CD4-positive, alpha-beta T cell (primary cell): ENCODE measurements at regions not wholly inside any gene's neighbourhood (a gene's known extent, or its start where the extent isn't known, plus 50 kb on each side); places are given as distances from the start of the nearest gene placed in this dataset.
"Not testable (repeated sequence)": the region's sequence is repeated elsewhere in the genome, so short reads cannot be mapped to it uniquely, and the experiment has no call there.

ENCODE experiments used
- ATAC-seq: fragments of 200-7000 bp; cut with Tn5 transposase; one replicate; pipeline ENCODE4 v1.10.0; 2022; ENCODE audit warnings: mild to moderate bottlenecking; ENCODE audit not compliant: poor library complexity
- CTCF ChIA-PET: fragments of 350-600 bp; sonication (Branson Sonifier 250); formaldehyde crosslinking; loops from one replicate; lab custom pipeline; 2021; ENCODE audit warnings: antibody characterized with exemption, inconsistent platforms; lab: Charles Lee
- POLR2A ChIA-PET: fragments of 350-600 bp; sonication (Branson Sonifier 250); formaldehyde crosslinking; loops from one replicate; lab custom pipeline; 2021; ENCODE audit warnings: antibody characterized with exemption, inconsistent platforms; lab: Charles Lee
- DNase-seq, 14 experiments: peaks; one replicate each; pipeline ENCODE4 v3.0.0-alpha.2; 2013 to 2020; ENCODE audit warnings: mixed read lengths in 2 of 14
- H3K27ac ChIP-seq, 2 donors: one replicate each; pipeline versions ENCODE4 v1.5.1 to v1.7.0; 2013; ENCODE audit warnings: low read length in 2 of 2, low read depth in 1 of 2, mild to moderate bottlenecking in 1 of 2
- H3K27me3 ChIP-seq, 2 experiments: 1 replicate in 1 of 2; 2 replicates in 1 of 2; pipeline versions ENCODE4 v1.6.1 to v1.7.0; 2013; ENCODE audit warnings: low read length in 2 of 2, control low read depth in 1 of 2, mild to moderate bottlenecking in 1 of 2, moderate library complexity in 1 of 2; ENCODE audit not compliant: insufficient read depth in 2 of 2, control insufficient read depth in 1 of 2
- H3K36me3 ChIP-seq: one replicate; pipeline ENCODE4 v1.6.1; 2013; ENCODE audit warnings: low read length, control low read depth; ENCODE audit not compliant: insufficient read depth
- H3K4me1 ChIP-seq: one replicate; pipeline ENCODE4 v1.6.1; 2013; ENCODE audit warnings: low read length, control low read depth; ENCODE audit not compliant: insufficient read depth
- H3K4me3 ChIP-seq: one replicate; pipeline ENCODE4 v1.5.1; 2013; ENCODE audit warnings: mild to moderate bottlenecking, low read length, moderate library complexity
- H3K9me3 ChIP-seq, 2 experiments: 1 replicate in 1 of 2; 2 replicates in 1 of 2; pipeline versions ENCODE4 v1.6.1 to v1.7.0; 2013; ENCODE audit warnings: low read length in 2 of 2, mild to moderate bottlenecking in 2 of 2, control low read depth in 1 of 2, moderate library complexity in 1 of 2; ENCODE audit not compliant: control insufficient read depth in 1 of 2, insufficient read depth in 1 of 2
- H3K27ac Mint-ChIP-seq: one replicate; pipeline ENCODE4 v1.8.0; 2020; ENCODE audit warnings: mixed read lengths
- H3K27me3 Mint-ChIP-seq: one replicate; pipeline ENCODE4 v1.8.0; 2021; ENCODE audit warnings: mixed read lengths
- H3K36me3 Mint-ChIP-seq: one replicate; pipeline ENCODE4 v1.8.0; 2021; ENCODE audit warnings: low read depth, mixed read lengths
- H3K4me1 Mint-ChIP-seq: one replicate; pipeline ENCODE4 v1.8.0; 2021; ENCODE audit warnings: low read depth, mixed read lengths
- H3K4me3 Mint-ChIP-seq: one replicate; pipeline ENCODE4 v1.8.0; 2020; ENCODE audit warnings: mild to moderate bottlenecking, mixed read lengths
- H3K9me3 Mint-ChIP-seq: one replicate; pipeline ENCODE4 v1.8.0; 2020; ENCODE audit warnings: mixed read lengths
- intact Hi-C, 2 experiments: fragments of 100-400 bp; cut with DNase I in 1 of 2; cut with micrococcal nuclease in 1 of 2; formaldehyde crosslinking; loops; one replicate each; pipeline versions ENCODE4 v1.15.1 to v1.9.0; 2023 to 2025; cut with DNase I, micrococcal nuclease
- TF ChIP-seq, protein P1 (sequence below): fragments of 200-600 bp; IDR thresholded peaks from one replicate; pipeline ENCODE4 v1.8.0; 2022; ENCODE audit warnings: antibody characterized with exemption, mild to moderate bottlenecking

DNA sequence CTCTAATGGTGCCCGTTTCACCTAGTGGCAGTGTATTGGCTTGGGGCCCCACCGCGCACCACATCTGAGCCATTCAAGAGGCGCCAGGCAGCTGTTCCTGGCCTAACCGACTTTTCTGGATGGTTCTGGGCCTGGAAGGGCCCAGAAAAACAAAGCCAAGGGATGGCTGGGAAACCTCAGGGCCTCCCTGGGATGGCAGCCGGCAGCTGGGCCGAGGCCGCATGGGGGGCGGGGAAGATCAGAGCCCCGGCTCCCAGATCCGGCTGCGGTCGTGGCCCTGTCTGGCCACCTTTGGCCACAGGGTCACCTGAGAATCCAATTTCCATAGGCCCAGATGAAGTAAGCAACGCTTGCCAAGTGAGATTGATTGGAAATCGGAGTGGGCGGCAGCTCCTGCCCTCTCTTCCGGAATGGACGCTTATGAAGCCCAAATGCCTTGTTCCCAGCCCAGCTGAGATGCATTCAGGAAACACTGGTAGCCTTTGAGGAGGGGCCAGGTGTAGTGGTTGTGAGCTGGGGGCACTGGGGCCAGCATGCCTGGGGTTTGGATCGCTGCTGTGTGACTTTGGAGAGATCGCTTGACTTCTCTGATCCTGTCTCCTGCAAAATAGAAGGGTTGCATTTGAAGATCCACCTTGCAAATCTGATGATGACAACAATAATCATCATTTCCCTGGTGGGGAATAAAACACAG lies 163.8 kb upstream of the GSE1 start:
- H3K27ac Mint-ChIP-seq, result peak overlapping the region; percentile 87
- ATAC-seq (no peak), DNase-seq (no peak)
- peaks cover 48% of the 10 kb centered on the region for H3K4me1 Mint-ChIP-seq
- H3K27me3 Mint-ChIP-seq, result no peaks in the 10 kb centered on the region
- TF ChIP-seq, protein P1, sequence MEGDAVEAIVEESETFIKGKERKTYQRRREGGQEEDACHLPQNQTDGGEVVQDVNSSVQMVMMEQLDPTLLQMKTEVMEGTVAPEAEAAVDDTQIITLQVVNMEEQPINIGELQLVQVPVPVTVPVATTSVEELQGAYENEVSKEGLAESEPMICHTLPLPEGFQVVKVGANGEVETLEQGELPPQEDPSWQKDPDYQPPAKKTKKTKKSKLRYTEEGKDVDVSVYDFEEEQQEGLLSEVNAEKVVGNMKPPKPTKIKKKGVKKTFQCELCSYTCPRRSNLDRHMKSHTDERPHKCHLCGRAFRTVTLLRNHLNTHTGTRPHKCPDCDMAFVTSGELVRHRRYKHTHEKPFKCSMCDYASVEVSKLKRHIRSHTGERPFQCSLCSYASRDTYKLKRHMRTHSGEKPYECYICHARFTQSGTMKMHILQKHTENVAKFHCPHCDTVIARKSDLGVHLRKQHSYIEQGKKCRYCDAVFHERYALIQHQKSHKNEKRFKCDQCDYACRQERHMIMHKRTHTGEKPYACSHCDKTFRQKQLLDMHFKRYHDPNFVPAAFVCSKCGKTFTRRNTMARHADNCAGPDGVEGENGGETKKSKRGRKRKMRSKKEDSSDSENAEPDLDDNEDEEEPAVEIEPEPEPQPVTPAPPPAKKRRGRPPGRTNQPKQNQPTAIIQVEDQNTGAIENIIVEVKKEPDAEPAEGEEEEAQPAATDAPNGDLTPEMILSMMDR, result no peak
- POLR2A ChIA-PET, result interaction anchor here (0.8 to 3.8 kb wide), 8 partner anchors 9 to 394 kb away, joined by 3 to 18 read pairs (median 7); no protein-coding TSS in a partner anchor
- CTCF ChIA-PET, result interaction anchor here (1.1 kb wide), 1 partner anchor 167 kb away, joined by 4 read pairs; no protein-coding TSS in a partner anchor
- no peaks in the 10 kb centered on the region for H3K27me3 ChIP-seq
- no peaks in the 10 kb centered on the region for H3K9me3 ChIP-seq
- peak overlapping the region; percentile 44 for H3K4me3 Mint-ChIP-seq
- no peaks in the 10 kb centered on the region for H3K36me3 ChIP-seq
- H3K4me3 ChIP-seq, result peak overlapping the region; percentile 19
- intact Hi-C loops, result no loop called here
- H3K36me3 Mint-ChIP-seq, result no peaks in the 10 kb centered on the region
- peak overlapping the region; percentile 34 to 62 for H3K27ac ChIP-seq
- peaks cover 50% of the 10 kb centered on the region for H3K4me1 ChIP-seq
- H3K9me3 Mint-ChIP-seq, result no peaks in the 10 kb centered on the region

DNA sequence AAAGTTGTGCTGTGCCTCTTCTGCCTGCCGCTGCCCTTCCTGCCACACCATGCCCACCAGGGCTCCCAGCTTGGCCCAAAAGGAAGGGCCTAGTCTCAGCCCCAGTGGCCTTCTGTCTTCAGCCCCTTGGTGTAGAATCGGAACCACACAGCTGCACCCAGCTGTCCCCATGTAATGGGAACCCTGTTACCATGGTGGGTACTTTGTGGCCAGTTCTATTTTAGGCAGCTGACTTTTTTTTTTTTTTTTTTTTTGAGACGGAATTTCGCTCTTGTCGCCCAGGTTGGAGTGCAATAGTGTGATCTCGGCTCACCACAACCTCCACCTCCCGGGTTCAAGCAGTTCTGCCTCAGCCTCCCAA lies 163.3 kb upstream of the GSE1 start:
- Mint-ChIP-seq H3K4me1 (peaks cover 43% of the 10 kb centered on the region), H3K36me3 (no peaks in the 10 kb centered on the region), H3K27me3 (no peaks in the 10 kb centered on the region), H3K27ac (peak overlapping the region; percentile 65), H3K9me3 (no peaks in the 10 kb centered on the region), H3K4me3 (peak overlapping the region; percentile 13)
- ATAC-seq, result no peak
- no peak overlapping the region for H3K27ac ChIP-seq
- no peak overlapping the region for H3K4me3 ChIP-seq
- intact Hi-C loops, result no loop called here
- no peaks in the 10 kb centered on the region for H3K36me3 ChIP-seq
- H3K9me3 ChIP-seq, result no peaks in the 10 kb centered on the region
- CTCF ChIA-PET, result no interaction called here
- POLR2A ChIA-PET, result interaction anchor here (1.8 to 3.8 kb wide), 4 partner anchors 8 to 104 kb away, joined by 4 to 18 read pairs (median 12); no protein-coding TSS in a partner anchor
- TF ChIP-seq, protein P1, result no peak
- no peaks in the 10 kb centered on the region for H3K27me3 ChIP-seq
- DNase-seq, result no peak
- H3K4me1 ChIP-seq, result peaks cover 49% of the 10 kb centered on the region

DNA sequence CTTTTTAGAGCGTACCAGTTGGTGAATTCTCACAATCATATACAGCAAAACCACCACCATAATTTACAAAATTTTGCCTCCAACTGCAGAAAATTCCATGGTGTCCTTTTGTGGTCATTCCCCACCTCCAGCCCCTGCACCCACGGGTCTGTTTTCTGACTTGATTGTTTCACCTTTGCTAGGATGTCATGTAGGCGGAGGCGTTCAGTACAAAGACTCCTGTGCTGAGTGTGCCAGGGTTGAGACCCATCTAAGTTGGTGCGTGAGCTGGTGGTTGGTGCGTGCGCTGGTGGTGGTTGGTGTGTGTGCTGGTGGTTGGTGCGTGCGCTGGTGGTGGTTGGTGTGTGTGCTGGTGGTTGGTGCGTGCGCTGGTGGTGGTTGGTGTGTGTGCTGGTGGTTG lies 162.0 kb upstream of the GSE1 start:
- DNase-seq, H3K36me3 Mint-ChIP-seq, intact Hi-C loops, H3K27ac Mint-ChIP-seq, ATAC-seq, H3K4me3 ChIP-seq, H3K4me3 Mint-ChIP-seq, CTCF ChIA-PET, H3K9me3 Mint-ChIP-seq, H3K36me3 ChIP-seq, H3K27me3 ChIP-seq, H3K9me3 ChIP-seq, H3K27me3 Mint-ChIP-seq, H3K27ac ChIP-seq: not testable (repeated sequence)
- peaks cover 45% of the 10 kb centered on the region for H3K4me1 ChIP-seq
- POLR2A ChIA-PET, result interaction anchor here (1.8 kb wide), 1 partner anchor 11 kb away, joined by 4 read pairs; no protein-coding TSS in a partner anchor
- peaks cover 38% of the 10 kb centered on the region for H3K4me1 Mint-ChIP-seq
